ENCODE measurements at regions not wholly inside any gene's neighbourhood (a gene's known extent, or its start where the extent isn't known, plus 50 kb on each side); places are given as distances from the start of the nearest gene placed in this dataset.

DNA sequence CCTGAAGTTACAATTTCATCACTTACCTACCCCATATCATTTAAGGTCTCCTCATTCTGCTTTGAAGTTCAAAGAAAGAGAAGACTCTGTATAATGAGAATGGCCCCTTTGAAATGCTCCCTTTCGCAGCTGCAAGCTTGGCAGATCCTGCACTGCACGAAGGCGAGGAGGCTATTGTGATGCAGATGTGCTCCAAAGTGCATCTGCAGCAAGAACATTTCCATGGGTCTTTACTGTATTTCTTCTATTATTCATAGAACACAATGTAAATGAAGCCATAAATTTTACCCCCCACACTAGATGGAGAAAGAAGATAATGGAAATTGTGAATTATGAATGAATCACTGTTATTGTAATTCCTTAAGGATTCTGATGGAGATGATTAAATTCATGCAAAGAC is 178.7 kb downstream of the CHD9NB start:
- no peak for DNase-seq (ENCODE audit: low spot score)

DNA sequence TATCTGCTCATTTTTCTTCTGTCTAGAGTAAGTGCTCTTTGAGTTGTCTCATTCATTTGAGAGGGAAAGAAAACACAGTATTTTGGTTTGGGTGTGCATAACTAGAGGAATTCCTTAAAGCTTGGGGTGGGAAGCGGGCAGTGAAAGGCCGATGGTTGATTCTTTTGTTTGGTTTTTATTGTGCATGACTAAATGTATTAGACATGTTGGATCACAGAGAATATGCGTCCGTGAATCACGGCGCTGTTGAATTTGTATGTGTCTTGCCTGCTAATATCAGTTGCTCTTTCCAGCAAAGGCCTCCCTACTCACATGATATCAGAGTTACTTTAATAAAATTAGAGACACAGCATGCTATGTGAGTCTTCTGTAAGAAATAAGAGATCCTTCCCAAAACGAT is 180.0 kb downstream of the CHD9NB start:
- no peak for DNase-seq (ENCODE audit: low spot score)

DNA sequence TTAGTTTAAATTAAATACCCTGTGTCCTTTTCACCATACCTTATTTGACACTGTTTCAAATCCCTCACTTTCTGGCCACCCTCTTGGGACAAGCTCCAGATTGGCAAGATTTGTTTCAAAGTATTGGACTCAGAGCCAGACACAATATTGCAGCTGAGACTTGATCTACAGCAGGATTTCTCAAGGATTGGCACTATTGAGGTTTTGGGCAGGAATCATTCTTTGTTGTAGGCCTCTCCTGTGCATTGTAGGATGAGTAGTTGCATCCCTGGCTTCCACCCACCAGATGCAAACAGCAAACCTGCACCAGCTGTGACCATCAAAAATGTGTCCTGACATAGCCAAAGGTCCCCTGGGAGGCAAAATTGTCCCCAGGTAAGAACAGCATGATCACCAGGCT is 181.2 kb downstream of the CHD9NB start:
- DNase-seq (ENCODE audit: low spot score): no peak

DNA sequence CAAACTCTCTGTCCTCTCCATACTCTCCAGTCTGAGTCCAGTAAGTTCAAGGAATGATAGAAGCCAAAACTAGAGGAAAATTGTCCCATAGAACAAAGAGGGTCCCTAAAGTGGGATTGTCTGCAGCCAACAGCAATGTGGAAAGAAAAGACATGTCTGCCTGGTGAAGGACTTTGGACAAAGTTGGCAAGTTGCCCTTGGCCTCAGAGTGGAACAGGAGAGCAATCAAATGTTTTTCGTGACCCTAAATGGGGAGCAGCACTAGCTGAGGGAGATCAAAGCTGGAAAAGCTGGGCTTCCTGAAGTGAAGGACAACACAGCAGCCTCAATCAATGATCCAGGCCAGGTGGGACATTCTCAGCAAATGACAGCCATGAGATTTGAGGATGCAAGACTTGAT is 183.5 kb downstream of the CHD9NB start:
- DNase-seq (ENCODE audit: low spot score): no peak

DNA sequence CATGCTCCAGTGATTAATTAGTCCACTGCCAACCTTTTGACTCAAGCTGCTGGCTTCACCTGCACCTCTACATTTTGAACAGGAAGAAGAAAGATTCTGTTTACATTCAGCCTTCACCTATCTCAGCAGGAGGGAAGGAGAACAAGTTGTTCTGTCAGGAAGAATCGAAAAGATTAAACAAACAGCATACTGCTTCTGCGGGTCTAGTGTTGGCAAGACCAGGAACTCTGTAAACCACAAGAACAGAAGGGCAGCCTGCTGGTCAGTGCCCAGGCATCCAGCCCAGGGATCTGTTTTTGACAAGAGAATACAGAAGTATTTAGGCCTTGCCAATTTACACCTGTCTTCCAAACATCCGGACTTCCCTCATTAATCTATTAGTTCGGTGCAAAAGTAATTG is 189.7 kb downstream of the CHD9NB start:
- no peak for DNase-seq (ENCODE audit: low spot score)

DNA sequence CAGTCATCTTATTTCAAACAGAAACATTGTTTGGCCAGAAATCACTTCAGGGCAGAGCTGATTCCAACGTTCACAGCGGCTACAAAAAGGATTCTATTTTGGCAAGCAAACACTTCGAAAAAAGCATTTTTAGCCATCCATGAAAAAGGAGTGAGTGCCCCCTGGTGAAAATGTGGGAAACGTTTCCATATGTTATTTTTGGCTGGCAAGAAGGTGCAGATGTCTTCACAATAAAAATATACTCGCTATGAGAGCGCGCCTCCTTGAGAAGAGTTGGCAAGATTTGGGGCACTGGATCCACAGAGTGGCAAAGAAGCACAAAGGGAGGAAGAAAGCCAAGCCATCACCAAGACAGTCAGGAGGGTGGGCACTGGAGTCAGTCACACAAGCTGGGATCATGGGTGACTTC is 191.1 kb downstream of the CHD9NB start:
- DNase-seq (ENCODE audit: low spot score): peak; percentile 5

DNA sequence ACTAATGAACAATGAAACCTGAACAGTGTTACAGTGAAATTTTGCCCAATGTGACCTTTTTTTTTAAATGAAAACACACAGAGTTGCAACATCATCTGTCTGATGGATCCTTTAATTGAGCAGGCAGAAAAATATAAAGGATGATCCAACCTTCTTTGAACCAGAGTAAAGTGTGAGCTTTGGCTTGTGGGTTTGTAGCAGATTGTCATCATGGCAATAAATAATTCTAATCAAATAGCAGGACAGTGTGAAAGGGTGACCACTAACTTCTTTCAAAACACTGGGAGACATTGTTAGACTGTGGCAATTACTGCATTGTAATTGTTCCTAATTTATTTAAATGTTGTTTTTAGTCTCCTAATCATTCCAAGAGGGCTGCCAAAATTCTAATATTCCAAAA is 197.2 kb downstream of the CHD9NB start:
- no peak for DNase-seq (ENCODE audit: low spot score)

DNA sequence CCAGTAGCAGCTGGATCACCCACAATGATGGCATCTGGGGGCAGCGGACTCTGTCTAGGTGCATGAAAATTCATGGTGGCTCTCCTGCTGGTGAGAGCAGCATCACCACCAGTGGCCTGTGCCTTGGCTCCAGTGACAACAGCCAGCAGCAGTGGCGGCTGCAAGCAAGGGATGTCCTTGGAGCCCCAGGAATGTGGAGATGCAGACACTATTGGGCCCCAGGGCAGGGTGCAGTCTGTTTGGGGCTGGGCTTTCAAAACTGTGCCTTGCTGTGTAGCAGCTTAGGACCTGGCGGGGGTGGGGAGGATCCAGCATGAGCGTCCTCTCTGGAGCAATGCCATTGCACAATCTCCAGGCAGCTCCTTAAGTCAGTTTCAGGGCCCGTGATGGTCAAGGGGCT is 199.7 kb downstream of the CHD9NB start:
- DNase-seq (ENCODE audit: low spot score): no peak

DNA sequence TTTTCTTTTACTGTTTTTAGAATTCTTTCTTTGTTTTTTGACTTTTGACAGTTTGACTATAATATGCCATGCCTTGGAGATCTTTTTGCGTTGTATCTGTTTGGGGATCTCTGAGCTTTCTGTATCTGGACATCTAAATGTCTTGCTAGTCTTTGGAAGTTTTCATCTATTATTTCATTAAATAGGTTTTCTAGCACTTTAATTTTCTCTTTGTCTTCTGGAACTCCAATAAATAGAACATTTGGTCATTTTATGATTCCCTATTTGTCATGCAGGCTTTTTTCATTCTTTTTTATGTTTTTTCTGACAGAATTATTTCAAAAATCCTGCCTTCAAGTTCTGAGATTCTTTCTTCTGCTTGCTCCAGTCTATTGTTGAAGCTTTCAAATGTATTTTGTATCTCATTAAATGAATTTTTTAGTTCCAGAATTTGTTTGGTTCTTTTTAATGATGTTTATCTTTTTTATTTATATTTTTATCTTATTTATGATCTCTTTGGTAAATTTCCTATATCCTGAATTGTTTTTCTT is 201.4 kb downstream of the CHD9NB start:
- DNase-seq (ENCODE audit: low spot score): no peak

DNA sequence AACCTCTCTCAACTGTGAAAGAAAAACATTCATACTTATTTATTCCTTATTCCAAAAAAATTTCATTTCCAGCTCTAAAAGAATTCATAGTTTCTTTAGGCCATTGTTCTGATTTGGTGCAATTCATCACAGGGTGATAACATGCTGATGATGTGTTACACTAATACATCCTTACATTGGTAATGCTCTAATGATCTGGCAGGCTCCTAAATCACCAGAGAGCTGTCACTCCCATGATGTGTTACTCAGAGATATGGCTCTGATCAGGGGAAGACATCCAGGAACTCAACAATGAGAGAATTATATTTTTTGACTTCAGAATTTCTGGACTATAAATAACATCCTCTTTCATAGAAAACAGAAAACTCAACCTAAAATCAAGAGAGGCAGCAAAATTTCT is 209.3 kb downstream of the CHD9NB start:
- no peak for DNase-seq (ENCODE audit: low spot score)

DNA sequence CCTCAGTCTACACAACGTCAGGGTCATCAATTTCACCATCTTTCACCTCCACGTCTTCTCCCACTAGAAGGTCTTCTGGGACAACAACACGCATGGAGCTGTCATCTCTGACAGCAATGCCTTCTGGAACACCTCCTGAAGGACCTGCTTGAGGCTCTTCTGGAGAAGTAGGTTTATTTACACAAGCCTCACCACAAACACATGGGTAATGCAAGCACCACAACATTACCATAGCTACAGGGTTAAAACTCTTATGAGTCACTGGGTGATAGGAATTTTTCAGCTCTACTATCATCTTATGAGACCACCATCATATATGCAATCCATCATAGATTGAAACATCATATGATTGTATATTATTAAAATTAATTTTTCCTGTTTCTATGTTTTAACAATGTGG is 215.4 kb downstream of the CHD9NB start:
- peak; percentile 16 for DNase-seq (ENCODE audit: low spot score)

DNA sequence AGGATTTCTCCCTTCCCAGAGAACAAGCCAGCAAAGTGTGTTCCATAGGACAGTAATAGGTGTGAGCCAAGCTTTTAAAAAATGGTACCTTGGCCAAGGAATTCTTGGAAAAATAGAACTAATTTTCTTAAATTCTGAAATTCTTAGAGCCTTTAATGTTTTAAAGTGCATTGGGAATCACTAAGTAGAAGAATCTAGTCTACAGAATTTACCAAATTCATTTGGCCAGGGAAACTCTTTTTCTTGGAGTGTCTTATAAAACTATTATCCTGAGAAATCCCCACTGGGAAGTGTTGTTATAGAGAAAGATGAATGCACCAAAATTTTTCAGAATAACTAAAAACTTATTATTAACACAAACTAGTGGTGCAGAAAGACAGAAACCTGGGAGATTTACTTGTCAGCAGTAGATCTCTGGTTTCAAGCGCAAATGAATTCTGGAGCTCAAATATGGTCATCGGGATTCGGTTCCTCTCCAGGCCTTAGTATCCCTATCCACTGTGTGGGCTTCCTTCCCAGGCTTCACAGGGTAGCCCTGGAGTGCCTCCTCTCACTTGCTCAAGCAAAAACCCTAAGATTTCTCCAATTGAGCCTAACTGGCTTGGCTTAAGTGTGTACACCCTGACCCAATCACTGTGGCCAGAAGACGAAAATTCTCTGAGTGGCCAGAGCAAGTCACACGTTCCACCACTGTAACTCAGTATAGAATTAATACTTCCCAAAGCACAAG is 217.8 kb downstream of the CHD9NB start:
- DNase-seq (ENCODE audit: low spot score): no peak

DNA sequence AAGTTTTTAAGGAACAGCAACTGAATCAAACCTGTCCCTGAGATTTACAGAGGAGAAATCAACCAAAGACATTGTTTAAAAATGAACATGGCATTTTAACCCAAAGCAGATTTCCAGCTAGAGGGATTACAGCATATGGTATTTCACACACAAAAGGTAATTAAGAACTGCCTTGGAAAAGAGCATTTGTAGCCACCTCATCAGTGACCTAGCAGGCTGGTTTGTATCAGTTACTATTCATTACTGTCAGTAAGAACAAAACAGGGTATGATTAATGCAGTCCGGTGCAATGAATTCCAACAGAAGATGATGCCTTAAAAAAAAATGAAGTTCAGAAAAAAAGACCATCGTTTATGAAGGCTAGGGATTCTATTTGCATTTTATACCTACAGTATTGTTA is 219.9 kb downstream of the CHD9NB start:
- no peak for DNase-seq (ENCODE audit: low spot score)

DNA sequence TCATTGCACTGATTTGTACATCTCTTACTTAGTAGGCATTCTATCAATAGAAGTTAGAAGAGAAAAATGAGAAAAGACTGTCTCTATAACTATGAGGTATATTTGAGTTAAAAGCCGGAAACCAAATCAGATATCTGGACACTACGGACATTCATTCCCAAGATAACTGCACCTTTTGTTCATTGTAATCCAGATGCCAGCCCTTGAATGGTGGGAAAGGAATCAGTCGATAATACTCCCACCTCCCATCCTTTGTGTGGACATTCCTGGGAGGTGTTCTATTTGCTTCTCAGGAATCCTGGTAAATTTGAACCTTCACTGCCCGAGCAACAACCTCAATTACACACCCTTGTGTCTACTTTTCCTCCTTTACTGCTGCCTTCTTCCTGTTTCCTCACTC is 225.2 kb downstream of the CHD9NB start:
- no peak for DNase-seq (ENCODE audit: low spot score)

DNA sequence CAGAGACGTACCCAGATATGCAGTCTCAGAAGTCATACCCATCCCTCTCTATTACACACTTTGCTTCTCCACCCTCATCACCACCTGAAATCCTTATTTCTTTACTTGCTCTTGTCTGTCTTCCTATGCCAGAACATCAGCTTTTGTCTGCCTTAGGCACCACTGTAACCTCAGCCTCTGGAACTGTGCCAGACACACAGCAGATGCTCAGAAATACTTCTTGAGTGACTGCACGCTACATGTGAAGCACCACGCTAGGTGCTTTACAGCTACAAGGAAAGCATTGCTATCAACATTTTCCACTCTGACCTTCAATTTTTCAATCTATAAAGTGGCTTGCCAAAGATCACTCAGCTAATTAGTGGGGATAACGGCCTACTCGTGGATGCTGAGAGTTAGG is 226.8 kb downstream of the CHD9NB start:
- no peak for DNase-seq (ENCODE audit: low spot score)

DNA sequence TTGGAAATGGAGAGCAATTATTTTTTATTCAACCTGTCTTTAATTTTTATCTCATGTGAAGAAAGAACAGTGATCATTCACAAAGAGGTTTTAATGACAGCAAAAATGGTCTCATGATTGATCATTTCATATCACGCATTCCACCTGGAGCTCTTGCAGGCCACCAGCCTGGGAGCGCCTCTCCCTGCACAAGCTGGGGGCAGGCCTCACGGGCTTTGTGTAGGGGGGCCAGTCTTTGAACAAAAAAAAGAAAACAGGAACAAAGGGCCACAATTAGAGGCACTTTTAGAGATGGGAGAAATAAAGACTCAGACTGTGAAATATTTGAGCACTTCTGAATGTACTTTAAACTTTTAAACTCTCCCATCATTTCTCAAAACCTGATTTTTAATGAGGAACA is 232.9 kb downstream of the CHD9NB start:
- DNase-seq (ENCODE audit: low spot score): no peak

DNA sequence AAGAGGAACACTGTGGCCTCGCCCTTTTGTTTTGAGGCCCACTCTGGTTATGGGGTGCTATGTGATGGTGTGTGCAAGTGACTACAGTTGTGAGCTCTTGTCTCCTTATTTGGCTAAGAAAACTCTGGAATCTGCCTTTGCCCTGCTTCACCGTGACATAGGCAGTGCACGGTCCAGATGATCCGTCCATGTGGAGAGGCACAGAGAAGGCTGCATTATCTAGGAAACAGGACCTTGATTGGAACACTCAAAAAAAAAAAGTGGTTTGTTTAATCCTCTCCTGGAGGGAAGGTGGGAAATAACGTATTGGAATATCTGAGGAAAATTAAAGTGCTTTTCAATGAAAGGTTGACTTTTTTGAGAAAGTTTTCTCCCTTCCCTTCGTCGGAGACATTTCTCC is 233.3 kb downstream of the CHD9NB start:
- DNase-seq (ENCODE audit: low spot score): no peak

DNA sequence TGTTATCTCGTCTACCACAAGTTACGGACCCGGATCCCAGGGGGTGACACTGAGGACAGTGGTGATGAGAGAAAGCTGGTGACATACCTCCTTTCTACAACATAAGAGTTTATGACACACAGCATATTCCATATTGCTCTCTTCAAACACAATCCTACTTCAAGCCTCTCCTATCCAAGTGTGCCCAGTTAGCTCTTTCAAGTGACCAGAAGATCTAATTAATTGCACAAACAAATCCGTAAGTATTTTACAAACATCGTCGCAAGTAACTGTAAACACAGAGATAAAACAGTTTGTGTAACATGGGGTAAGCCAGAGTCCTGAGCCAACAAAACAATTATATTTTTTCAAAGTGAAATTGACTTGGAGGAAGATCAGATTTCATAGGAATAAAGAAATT is 235.0 kb downstream of the CHD9NB start:
- DNase-seq (ENCODE audit: low spot score): no peak

DNA sequence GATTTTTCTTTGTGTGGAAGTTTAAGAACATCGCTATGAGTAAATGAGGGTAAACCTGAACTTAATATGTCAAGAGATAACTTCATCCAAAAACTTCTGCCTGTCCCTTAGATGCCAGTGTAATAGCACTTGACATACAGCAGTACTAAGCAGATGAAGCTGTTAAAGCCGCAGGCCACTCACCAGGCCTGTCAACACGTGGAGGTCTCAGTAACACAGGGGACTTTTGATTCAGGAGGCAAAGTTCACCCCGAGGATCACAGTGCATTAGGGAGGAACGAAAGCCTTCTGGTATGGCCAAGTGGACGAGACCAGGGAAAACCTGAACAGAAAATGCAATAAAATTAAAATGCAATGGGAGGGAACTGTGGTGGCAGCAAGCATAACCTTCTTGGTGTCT is 235.7 kb downstream of the CHD9NB start:
- DNase-seq (ENCODE audit: low spot score): no peak

DNA sequence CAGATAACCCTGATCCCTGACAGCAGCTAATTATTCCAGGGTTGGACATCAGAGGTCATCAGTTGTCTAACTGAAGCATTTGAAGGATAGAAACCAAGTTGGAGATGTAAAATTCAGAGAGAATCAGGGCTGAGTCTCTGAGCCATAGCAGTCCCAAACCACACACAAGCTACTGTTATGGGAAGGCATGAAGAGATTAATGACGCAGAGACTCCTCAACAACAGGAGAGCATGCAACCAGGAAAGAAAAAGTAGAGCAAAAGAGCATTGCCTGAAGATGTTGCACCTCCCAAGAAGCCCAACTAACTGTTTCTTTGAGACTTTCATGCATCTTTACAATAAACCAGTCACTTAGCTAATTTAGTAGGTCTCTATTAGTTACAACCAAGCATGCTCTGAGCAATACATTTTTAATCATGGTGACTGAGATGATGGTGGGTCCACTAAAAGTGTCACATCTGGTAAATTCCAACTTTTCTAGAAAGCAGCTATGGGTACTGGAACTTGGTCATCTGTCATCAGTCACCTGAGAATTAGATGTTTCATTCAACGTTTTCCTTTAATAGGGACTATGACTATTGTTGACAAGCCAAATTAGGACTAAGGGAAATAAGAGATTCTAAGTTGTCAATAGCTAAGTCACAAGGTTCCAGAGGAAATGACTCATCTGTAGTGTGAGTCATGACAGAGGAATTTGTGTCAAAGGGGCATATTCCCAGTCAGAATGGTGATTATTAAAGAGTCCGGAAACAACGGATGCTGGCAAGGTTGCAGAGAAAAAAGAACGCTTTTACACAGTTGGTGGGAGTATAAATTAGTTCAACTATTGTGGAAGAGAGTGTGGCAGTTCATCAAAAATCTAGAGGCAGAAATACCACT is 239.8 kb downstream of the CHD9NB start:
- DNase-seq (ENCODE audit: low spot score): peak; percentile 74

DNA sequence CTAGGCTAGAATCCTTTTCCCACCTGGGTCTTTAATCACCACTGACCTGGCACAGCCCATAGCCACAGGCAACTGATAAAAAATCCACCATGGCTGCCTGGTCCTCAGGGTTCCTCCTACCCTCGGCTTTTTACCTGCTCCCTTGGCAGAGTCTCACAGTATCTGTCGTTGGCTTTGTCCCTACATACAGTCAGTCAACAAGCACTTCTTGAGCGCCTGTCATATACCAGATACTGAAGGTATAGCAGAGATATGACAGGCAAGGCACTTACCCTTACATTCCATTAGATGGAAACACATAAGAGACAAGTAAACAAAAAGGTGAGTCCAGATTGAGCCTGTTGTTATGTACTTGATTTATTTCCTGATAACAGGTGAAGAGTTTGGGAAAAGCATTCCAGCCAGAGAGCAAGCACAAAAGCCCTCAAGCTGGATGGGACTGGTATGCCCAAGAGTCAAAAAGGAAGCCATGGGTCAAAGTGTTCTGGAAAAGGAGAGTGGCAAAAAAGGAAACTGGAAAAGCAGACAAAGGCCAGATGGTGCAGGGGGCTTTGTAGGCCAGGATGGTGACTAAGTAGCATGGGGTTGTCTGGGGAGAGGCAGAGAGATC is 247.0 kb downstream of the CHD9NB start:
- DNase-seq (ENCODE audit: low spot score): no peak

DNA sequence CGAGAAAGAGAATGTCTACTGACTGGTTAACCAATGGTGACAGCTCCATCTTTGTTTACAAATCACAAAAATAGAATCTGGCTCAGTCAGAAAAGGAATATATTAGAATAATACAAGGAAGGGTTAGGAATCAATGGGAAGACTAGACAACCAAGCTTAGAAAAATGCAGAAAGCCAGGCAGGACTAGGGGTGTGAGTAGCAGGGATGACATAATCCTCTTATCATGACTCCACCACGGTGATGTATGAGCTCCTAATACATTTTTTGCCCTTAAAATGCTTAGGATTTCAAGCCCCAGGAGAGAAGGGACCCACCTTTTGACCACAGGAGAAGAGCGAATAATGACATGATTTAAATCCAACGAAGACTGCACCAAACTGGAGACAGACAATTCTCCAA is 252.3 kb downstream of the CHD9NB start:
- no peak for DNase-seq (ENCODE audit: low spot score)

DNA sequence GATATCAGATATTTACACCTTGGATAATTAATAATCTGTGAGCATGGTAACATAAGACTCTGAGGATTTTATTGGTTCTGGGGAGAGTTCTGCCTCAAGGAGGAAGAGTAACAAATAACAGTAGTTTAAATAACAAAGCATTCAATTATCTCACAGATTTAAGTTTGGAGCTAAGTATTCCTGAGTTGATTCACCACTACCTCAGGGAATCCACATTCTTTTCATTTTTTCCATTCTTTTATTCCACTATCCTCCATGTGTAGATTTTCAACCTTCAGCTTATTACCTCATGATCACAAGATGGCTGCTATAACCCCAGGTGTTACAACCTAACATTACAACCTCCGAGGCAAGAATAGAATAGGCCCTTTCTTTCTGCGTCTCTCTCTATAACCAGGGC is 252.2 kb upstream of the TOX3 start:
- no peak for DNase-seq (ENCODE audit: low spot score)
